SK-N-SH (cell line): ENCODE measurements at regions not wholly inside any gene's neighbourhood (a gene's known extent, or its start where the extent isn't known, plus 50 kb on each side); places are given as distances from the start of the nearest gene placed in this dataset.

ENCODE experiments used
- CTCF ChIA-PET: fragments of 300-600, 350-600 bp; formaldehyde crosslinking; extraction: SDS; loops from one replicate; lab custom pipeline; 2021; lab: Yijun Ruan, JAX
- POLR2A ChIA-PET: fragments of 350-600 bp; sonication (Branson Sonifier 250); formaldehyde crosslinking; extraction: SDS; loops from one replicate; lab custom pipeline; 2020; ENCODE audit warnings: antibody characterized with exemption, inconsistent platforms; lab: Yijun Ruan, JAX
- DNase-seq: peaks from one replicate; pipeline ENCODE4 v3.0.0; 2012
- H2AFZ ChIP-seq: fragments of 200-600 bp; sonication (generic); 2 replicates; pipeline ENCODE4 v1.8.1; 2016; ENCODE audit warnings: antibody characterized with exemption, mild to moderate bottlenecking, low read depth
- H3F3A ChIP-seq: fragments of 200-600 bp; sonication (generic); replicated peaks from 2 replicates; pipeline ENCODE3; 2016; ENCODE audit warnings: antibody characterized with exemption, mild to moderate bottlenecking; ENCODE audit not compliant: insufficient read depth
- H3K27ac ChIP-seq, 2 experiments: fragments of 200-500 bp in 1 of 2; fragments of 200-600 bp in 1 of 2; sonication (Bioruptor generic) in 1 of 2; sonication (generic), shearing (Covaris generic) in 1 of 2; 2 replicates each; pipeline versions ENCODE4 v1.5.1 to v1.6.1; 2014 to 2016; ENCODE audit warnings: low read depth in 2 of 2, inconsistent platforms in 1 of 2, low read length in 1 of 2, mild to moderate bottlenecking in 1 of 2, mixed read lengths in 1 of 2
- H3K27me3 ChIP-seq: fragments of 200-600 bp; sonication (generic), shearing (Covaris generic); 2 replicates; pipeline ENCODE4 v1.6.1; 2016; ENCODE audit warnings: mixed run types; ENCODE audit not compliant: insufficient read depth
- H3K36me3 ChIP-seq, 2 experiments: fragments of 200-500 bp in 1 of 2; fragments of 200-600 bp in 1 of 2; sonication (Bioruptor generic) in 1 of 2; sonication (generic) in 1 of 2; replicated peaks in 1 of 2; 2 replicates each; pipeline versions ENCODE3 to v1.5.1; 2014 to 2016; ENCODE audit warnings: low read length in 1 of 2, mild to moderate bottlenecking in 1 of 2; ENCODE audit not compliant: insufficient read depth in 2 of 2, control insufficient read depth in 1 of 2
- H3K4me1 ChIP-seq, 2 experiments: fragments of 200-500 bp in 1 of 2; fragments of 200-600 bp in 1 of 2; sonication (Bioruptor generic) in 1 of 2; sonication (generic), shearing (Covaris generic) in 1 of 2; 2 replicates each; pipeline versions ENCODE4 v1.5.1 to v1.6.1; 2014 to 2016; ENCODE audit warnings: low read depth in 1 of 2, low read length in 1 of 2, mixed run types in 1 of 2; ENCODE audit not compliant: insufficient read depth in 2 of 2, control insufficient read depth in 1 of 2
- H3K4me2 ChIP-seq: fragments of 200-600 bp; sonication (generic), shearing (Covaris generic); 2 replicates; pipeline ENCODE4 v1.6.1; 2017; ENCODE audit warnings: mixed run types
- H3K4me3 ChIP-seq, 2 experiments: fragments of 200-500 bp in 1 of 2; fragments of 200-600 bp in 1 of 2; sonication (Bioruptor generic) in 1 of 2; sonication (generic), shearing (Covaris generic) in 1 of 2; 2 replicates each; pipeline versions ENCODE4 v1.5.1 to v1.8.1; 2014 to 2016; ENCODE audit warnings: low read depth in 2 of 2, inconsistent platforms in 1 of 2, low read length in 1 of 2, mild to moderate bottlenecking in 1 of 2, mixed read lengths in 1 of 2, moderate library complexity in 1 of 2
- H3K79me2 ChIP-seq: fragments of 200-600 bp; sonication (generic); 2 replicates; pipeline ENCODE4 v1.8.1; 2017; ENCODE audit warnings: mild to moderate bottlenecking; ENCODE audit not compliant: insufficient read depth
- H3K9ac ChIP-seq: fragments of 200-600 bp; sonication (generic); 2 replicates; pipeline ENCODE4 v1.6.1; 2017; ENCODE audit warnings: mixed run types
- H3K9me2 ChIP-seq: fragments of 200-600 bp; sonication (generic); 2 replicates; pipeline ENCODE4 v1.6.1; 2017; ENCODE audit warnings: mixed run types
- H3K9me3 ChIP-seq: fragments of 200-600 bp; sonication (generic); 2 replicates; pipeline ENCODE4 v1.6.1; 2017; ENCODE audit warnings: mixed run types, mild to moderate bottlenecking, moderate library complexity
- H4K20me1 ChIP-seq: fragments of 200-600 bp; sonication (generic); 2 replicates; pipeline ENCODE4 v1.6.1; 2017; ENCODE audit warnings: mild to moderate bottlenecking, mixed run types; ENCODE audit not compliant: insufficient read depth
- CHD2 ChIP-seq: fragments of 150-350 bp; IDR thresholded peaks from 2 replicates; pipeline ENCODE4 v1.6.1; 2018; ENCODE audit warnings: low read length; ENCODE audit not compliant: partially characterized antibody
- FOSL2 ChIP-seq: IDR thresholded peaks from 2 replicates; pipeline ENCODE4 v1.4.0; 2012; ENCODE audit warnings: low read depth, mild to moderate bottlenecking, moderate library complexity, borderline replicate concordance
- FOXJ3 ChIP-seq: sonication (generic); formaldehyde crosslinking; IDR thresholded peaks from 2 replicates; pipeline ENCODE4 v1.5.1; 2020; ENCODE audit warnings: mild to moderate bottlenecking, missing genetic modification reagents
- FOXM1 ChIP-seq: IDR thresholded peaks from 2 replicates; pipeline ENCODE4 v1.4.0; 2012; ENCODE audit warnings: low read depth, mild to moderate bottlenecking
- GABPA ChIP-seq: IDR thresholded peaks from 2 replicates; pipeline ENCODE4 v1.4.0; 2012; ENCODE audit warnings: low read depth, mild to moderate bottlenecking
- GATA2 ChIP-seq: sonication (generic); formaldehyde crosslinking; IDR thresholded peaks from 2 replicates; pipeline ENCODE4 v1.5.0; 2020; ENCODE audit warnings: mild to moderate bottlenecking, missing genetic modification reagents
- JUND ChIP-seq: IDR thresholded peaks from 2 replicates; pipeline ENCODE4 v1.4.0; 2012
- MXI1 ChIP-seq: IDR thresholded peaks from 2 replicates; pipeline ENCODE4 v1.6.1; 2012; ENCODE audit warnings: mild to moderate bottlenecking, low read depth, low read length, improper control_type of control experiment
- NRF1 ChIP-seq: IDR thresholded peaks from 2 replicates; pipeline ENCODE4 v1.6.1; 2012; ENCODE audit warnings: low read depth, mild to moderate bottlenecking, low read length
- RCOR1 ChIP-seq: fragments of 150-350 bp; IDR thresholded peaks from 2 replicates; pipeline ENCODE4 v1.6.1; 2017; ENCODE audit warnings: antibody characterized with exemption, low read length
- RFX5 ChIP-seq: IDR thresholded peaks from 2 replicates; pipeline ENCODE4 v1.6.1; 2012; ENCODE audit warnings: mild to moderate bottlenecking, improper control_type of control experiment, low read length
- SMC3 ChIP-seq: IDR thresholded peaks from 2 replicates; pipeline ENCODE4 v1.6.1; 2012; ENCODE audit warnings: low read depth, low read length, improper control_type of control experiment
- TAF1 ChIP-seq: IDR thresholded peaks from 2 replicates; pipeline ENCODE4 v1.6.1; 2012; ENCODE audit warnings: low read depth, mild to moderate bottlenecking, low read length, moderate library complexity, borderline replicate concordance
- TEAD4 ChIP-seq: IDR thresholded peaks from 2 replicates; pipeline ENCODE4 v1.4.0; 2012; ENCODE audit warnings: mild to moderate bottlenecking, borderline replicate concordance; ENCODE audit not compliant: insufficient read depth
- YY1 ChIP-seq: IDR thresholded peaks from 2 replicates; pipeline ENCODE4 v1.4.0; 2012; ENCODE audit warnings: low read depth, mild to moderate bottlenecking
- WGBS: methylation state at CpG from one replicate; pipeline ENCODE4 v1.1.6; 2017; ENCODE audit warnings: low lambda C conversion rate; 5-methylcytosine and 5-hydroxymethylcytosine counted together
- TF ChIP-seq, protein P1 (sequence below): IDR thresholded peaks from 2 replicates; pipeline ENCODE4 v1.4.0; 2012; ENCODE audit warnings: low read depth, borderline replicate concordance
- TF ChIP-seq, protein P2 (sequence below): IDR thresholded peaks from 2 replicates; pipeline ENCODE4; 2012
- TF ChIP-seq, protein P3 (sequence below): fragments of 150-350 bp; IDR thresholded peaks from 2 replicates; pipeline ENCODE4 v1.6.1; 2016; ENCODE audit warnings: mild to moderate bottlenecking, low read depth, low read length
- TF ChIP-seq, protein P4 (sequence below): fragments of 150-350 bp; IDR thresholded peaks from 2 replicates; pipeline ENCODE4 v1.6.1; 2017; ENCODE audit warnings: antibody characterized with exemption, low read length, low read depth, borderline replicate concordance

DNA sequence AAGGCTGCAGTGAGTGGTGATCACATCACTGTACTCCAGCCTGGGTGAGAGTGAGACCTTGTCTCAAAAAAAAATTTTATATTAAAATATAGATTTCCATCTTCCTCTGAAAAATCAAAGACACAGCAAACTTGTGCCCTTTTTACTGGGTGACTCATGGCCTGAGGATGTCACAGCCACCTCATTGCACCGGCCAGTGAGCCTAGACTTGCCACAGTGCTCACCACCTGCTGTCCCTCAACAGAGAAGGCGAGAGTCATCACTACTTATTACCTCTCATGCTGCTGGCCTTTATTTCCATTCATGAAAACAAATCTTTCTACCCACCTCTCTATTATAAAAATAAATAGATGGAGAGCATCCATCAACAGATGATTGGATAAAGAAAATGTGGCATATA is 295.8 kb downstream of the PREX1 start:
- H3K9me3 ChIP-seq = no peaks in the 10 kb centered on the region
- WGBS = 32% methylated on average over 2 of the region's 2 CpGs
- TF ChIP-seq FOSL2 = no peak
- no peak for TF ChIP-seq YY1
- no peak for TF ChIP-seq JUND
- no peak for TF ChIP-seq SMC3
- no peak for TF ChIP-seq RFX5
- DNase-seq = no peak
- H3K27ac ChIP-seq = no peak overlapping the region
- H3K4me2 ChIP-seq = no peak overlapping the region
- H3K36me3 ChIP-seq = no peaks in the 10 kb centered on the region
- ChIA-PET POLR2A (no interaction called here), CTCF (interaction anchor here (2.9 kb wide), 1 partner anchor 89 kb away, joined by 9 read pairs; no protein-coding TSS in a partner anchor)
- no peaks in the 10 kb centered on the region for H3F3A ChIP-seq
- no peak overlapping the region for H3K9ac ChIP-seq
- no peaks in the 10 kb centered on the region for H3K9me2 ChIP-seq
- H2AFZ ChIP-seq = no peak overlapping the region
- no peaks in the 10 kb centered on the region for H3K27me3 ChIP-seq
- no peaks in the 10 kb centered on the region for H4K20me1 ChIP-seq
- no peak overlapping the region for H3K4me3 ChIP-seq
- peaks cover 0 to 14% of the 10 kb centered on the region in 2 experiments; a peak in 1 of 4 replicates for H3K4me1 ChIP-seq
- H3K79me2 ChIP-seq = no peaks in the 10 kb centered on the region

DNA sequence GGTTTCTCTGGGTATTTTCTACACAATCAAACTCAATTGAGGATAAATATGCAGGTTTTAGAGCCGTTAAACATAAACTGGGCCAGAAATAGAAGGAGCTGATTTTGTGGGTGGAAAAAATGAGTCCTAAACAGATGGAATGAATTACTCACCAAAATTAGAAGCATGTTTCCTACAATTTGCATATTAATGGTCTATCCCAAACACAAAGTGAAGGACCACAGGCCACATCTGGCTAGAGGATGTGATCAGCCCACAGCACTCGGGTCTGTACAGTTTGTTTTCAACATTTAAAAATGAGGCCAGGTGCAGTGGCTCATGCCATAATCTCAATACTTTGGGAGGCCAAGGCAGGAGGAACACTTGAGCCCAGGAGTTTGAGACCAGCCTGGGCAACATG is 296.3 kb downstream of the PREX1 start:
- H3K4me1 ChIP-seq = peaks cover 0 to 10% of the 10 kb centered on the region in 2 experiments; a peak in 1 of 4 replicates
- CTCF ChIA-PET = interaction anchor here (2.9 kb wide), 1 partner anchor 89 kb away, joined by 9 read pairs; no protein-coding TSS in a partner anchor
- H3K9me3 ChIP-seq = no peaks in the 10 kb centered on the region
- H3K9me2 ChIP-seq = no peaks in the 10 kb centered on the region
- H3F3A ChIP-seq = no peaks in the 10 kb centered on the region
- WGBS = 16% methylated on average over 2 of the region's 2 CpGs
- no peak overlapping the region for H3K4me2 ChIP-seq
- no peak overlapping the region for H3K27ac ChIP-seq
- TF ChIP-seq, protein P1, sequence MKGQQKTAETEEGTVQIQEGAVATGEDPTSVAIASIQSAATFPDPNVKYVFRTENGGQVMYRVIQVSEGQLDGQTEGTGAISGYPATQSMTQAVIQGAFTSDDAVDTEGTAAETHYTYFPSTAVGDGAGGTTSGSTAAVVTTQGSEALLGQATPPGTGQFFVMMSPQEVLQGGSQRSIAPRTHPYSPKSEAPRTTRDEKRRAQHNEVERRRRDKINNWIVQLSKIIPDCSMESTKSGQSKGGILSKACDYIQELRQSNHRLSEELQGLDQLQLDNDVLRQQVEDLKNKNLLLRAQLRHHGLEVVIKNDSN = no peak
- no peak for TF ChIP-seq RCOR1
- no peak for TF ChIP-seq TEAD4
- TF ChIP-seq CHD2 = no peak
- TF ChIP-seq FOSL2 = no peak
- TF ChIP-seq, all 33 proteins: peak for 0
- H3K36me3 ChIP-seq = no peaks in the 10 kb centered on the region
- POLR2A ChIA-PET = no interaction called here
- no peaks in the 10 kb centered on the region for H3K79me2 ChIP-seq
- no peak overlapping the region for H2AFZ ChIP-seq
- DNase-seq = no peak
- no peak overlapping the region for H3K9ac ChIP-seq
- H4K20me1 ChIP-seq = no peaks in the 10 kb centered on the region
- no peaks in the 10 kb centered on the region for H3K27me3 ChIP-seq
- no peak overlapping the region for H3K4me3 ChIP-seq

DNA sequence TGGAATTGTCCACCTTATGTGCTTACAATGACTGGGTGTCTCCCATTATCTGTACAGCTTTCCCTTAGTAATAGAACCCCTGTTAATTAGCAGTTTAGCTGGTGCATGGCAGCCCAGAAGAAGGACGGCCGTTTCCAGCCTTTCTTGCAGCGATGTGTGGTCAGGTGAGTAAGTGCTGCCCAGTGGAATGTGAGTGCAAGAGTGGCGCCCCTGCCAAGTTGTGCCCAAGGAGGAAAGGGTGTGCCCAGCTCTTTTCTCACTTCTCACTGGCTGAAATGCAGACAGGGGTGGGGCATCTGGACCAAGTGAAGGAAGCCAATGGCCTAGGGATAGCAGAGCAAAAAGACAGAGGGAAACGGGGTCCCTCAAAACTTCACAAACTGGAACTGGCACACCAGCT is 296.8 kb downstream of the PREX1 start:
- no peak for DNase-seq
- Histone ChIP-seq H3K9ac (no peak overlapping the region), H3K27me3 (no peaks in the 10 kb centered on the region), H3K4me3 (no peak overlapping the region), H3K4me2 (no peak overlapping the region), H3F3A (no peaks in the 10 kb centered on the region), H3K4me1 (peaks cover 0 to 5% of the 10 kb centered on the region in 2 experiments; a peak in 1 of 4 replicates), H2AFZ (no peak overlapping the region), H3K27ac (no peak overlapping the region), H4K20me1 (no peaks in the 10 kb centered on the region), H3K9me2 (no peaks in the 10 kb centered on the region), H3K79me2 (no peaks in the 10 kb centered on the region), H3K36me3 (no peaks in the 10 kb centered on the region), H3K9me3 (no peaks in the 10 kb centered on the region)
- WGBS = 52% methylated on average over 5 of the region's 5 CpGs
- CTCF ChIA-PET = interaction anchor here (2.9 kb wide), 1 partner anchor 90 kb away, joined by 9 read pairs; no protein-coding TSS in a partner anchor
- POLR2A ChIA-PET = no interaction called here
- TF ChIP-seq GATA2 (no peak), GABPA (no peak), YY1 (no peak), NRF1 (no peak), MXI1 (no peak), TAF1 (no peak), FOXM1 (no peak), FOXJ3 (CRISPR knock-in tag) (no peak)
- TF ChIP-seq, protein P2, sequence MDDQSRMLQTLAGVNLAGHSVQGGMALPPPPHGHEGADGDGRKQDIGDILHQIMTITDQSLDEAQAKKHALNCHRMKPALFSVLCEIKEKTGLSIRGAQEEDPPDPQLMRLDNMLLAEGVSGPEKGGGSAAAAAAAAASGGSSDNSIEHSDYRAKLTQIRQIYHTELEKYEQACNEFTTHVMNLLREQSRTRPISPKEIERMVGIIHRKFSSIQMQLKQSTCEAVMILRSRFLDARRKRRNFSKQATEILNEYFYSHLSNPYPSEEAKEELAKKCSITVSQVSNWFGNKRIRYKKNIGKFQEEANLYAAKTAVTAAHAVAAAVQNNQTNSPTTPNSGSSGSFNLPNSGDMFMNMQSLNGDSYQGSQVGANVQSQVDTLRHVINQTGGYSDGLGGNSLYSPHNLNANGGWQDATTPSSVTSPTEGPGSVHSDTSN = no peak
- TF ChIP-seq, protein P3, sequence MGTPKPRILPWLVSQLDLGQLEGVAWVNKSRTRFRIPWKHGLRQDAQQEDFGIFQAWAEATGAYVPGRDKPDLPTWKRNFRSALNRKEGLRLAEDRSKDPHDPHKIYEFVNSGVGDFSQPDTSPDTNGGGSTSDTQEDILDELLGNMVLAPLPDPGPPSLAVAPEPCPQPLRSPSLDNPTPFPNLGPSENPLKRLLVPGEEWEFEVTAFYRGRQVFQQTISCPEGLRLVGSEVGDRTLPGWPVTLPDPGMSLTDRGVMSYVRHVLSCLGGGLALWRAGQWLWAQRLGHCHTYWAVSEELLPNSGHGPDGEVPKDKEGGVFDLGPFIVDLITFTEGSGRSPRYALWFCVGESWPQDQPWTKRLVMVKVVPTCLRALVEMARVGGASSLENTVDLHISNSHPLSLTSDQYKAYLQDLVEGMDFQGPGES = no peak
- TF ChIP-seq, protein P4, sequence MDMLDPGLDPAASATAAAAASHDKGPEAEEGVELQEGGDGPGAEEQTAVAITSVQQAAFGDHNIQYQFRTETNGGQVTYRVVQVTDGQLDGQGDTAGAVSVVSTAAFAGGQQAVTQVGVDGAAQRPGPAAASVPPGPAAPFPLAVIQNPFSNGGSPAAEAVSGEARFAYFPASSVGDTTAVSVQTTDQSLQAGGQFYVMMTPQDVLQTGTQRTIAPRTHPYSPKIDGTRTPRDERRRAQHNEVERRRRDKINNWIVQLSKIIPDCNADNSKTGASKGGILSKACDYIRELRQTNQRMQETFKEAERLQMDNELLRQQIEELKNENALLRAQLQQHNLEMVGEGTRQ = no peak
